ENCODE measurements at regions not wholly inside any gene's neighbourhood (a gene's known extent, or its start where the extent isn't known, plus 50 kb on each side); places are given as distances from the start of the nearest gene placed in this dataset.

- no peak for TF ChIP-seq CTCF (IDR thresholded peaks at IDR 0.05)
- Histone ChIP-seq H3K9me3 (no peaks in the 10 kb centered on the region), H3K4me3 (no peak overlapping the region), H3K36me3 (no peaks in the 10 kb centered on the region), H3K4me1 (peaks cover 0 to 4% of the 10 kb centered on the region in 2 donors), H3K27ac (no peak overlapping the region), H3K27me3 (no peaks in the 10 kb centered on the region)
- intact Hi-C loops (cut with DNase I) = no loop called here
- DNase-seq (ENCODE audit: low spot score in 2 of 2) = no peak
These were observed 404.4 kb downstream of the GJA1 start for GRCh38 chr6:121839896-121840295.

- no peak overlapping the region for H3K4me3 ChIP-seq
- H3K4me1 ChIP-seq = peaks cover 0 to 4% of the 10 kb centered on the region in 2 donors
- no peaks in the 10 kb centered on the region for H3K9me3 ChIP-seq
- DNase-seq (ENCODE audit: low spot score in 2 of 2) = no peak
- intact Hi-C loops (cut with DNase I) = loop anchor here (5.0 kb wide), 1 partner anchor 187 kb away; no protein-coding TSS in a partner anchor
- no peak overlapping the region for H3K27ac ChIP-seq
- H3K36me3 ChIP-seq = no peaks in the 10 kb centered on the region
- no peaks in the 10 kb centered on the region for H3K27me3 ChIP-seq
- no peak for TF ChIP-seq CTCF (IDR thresholded peaks at IDR 0.05)
These were observed 409.5 kb downstream of the GJA1 start for GRCh38 chr6:121844898-121845297.

DNA sequence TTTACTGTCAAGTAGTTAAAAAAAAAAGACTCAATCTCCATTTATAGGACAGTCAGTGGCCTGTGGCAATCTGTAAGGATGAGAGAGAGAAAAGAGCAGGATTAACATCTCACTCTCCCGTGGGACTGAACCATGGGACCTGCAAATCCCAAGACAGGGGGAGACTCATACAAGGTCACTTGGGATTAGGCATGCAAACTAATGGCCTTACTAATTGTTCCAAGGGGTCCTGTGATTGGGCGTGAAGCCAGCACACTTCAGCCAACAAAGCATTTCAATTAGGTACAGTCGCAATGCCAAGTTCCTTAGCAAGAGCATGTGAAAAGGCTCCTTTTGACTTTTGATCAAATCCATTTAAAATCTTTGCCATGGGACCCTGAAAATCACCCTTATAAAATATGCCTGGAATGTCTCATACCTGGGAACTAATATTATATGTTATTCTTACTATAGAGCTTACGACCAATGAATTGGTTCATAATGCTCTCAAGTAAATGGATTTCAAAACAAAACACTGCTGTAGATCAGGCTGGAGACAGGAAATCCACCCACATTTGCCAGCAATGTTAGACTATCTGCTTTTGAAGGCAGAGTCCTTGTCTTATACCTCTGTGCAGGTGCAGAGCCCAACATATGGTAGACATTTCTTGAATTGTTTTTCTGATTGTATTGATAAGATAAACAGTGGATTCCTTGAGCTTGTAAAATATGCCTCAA, 412.5 kb downstream of the GJA1 start:
- H3K36me3 ChIP-seq = no peaks in the 10 kb centered on the region
- TF ChIP-seq CTCF (IDR thresholded peaks at IDR 0.05) = no peak
- intact Hi-C loops (cut with DNase I) = loop anchor here (2.0 to 5.0 kb wide), 2 partner anchors 184 to 417 kb away; no protein-coding TSS in a partner anchor

DNA sequence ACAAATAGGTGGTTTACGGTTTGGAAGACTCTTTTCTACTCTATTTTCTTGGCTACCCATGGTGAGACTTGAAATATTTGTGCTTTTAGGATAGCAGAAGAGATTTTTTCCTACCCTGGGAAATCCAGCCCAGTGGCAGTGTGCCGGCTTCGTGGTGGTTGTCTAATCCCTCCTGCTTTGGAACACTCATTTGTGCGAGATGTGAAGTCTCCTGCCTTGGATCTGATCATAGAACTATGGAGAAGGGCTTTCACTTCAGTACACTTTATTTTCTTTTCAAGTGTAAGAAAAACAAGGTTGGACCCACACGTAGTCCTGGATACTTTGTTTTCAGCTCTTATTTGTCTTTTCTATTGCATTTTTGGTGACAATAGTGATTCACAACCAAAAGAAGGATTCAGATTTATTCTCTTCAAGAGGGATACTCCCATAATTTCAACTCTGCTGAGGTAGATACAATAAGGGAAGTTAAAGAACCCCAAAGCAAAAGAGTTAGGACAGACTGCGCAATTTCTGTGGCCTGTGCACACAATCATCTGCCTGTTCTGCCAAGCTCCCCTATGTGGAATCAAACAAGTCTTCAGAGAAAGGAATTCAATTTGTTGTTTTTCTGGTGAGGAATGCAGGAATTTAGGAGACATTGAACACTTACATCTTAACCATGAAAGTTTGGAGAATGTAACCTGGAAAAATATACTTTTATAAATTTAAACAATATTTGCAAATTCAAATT, 413.2 kb downstream of the GJA1 start:
- DNase-seq (ENCODE audit: low spot score in 2 of 2) = no peak
- H3K4me1 ChIP-seq = no peaks in the 10 kb centered on the region
- H3K27ac ChIP-seq = peak overlapping the region in 1 of 2 donors; percentile 28
- intact Hi-C loops (cut with DNase I) = loop anchor here (2.0 to 5.0 kb wide), 2 partner anchors 184 to 418 kb away; no protein-coding TSS in a partner anchor
- H3K9me3 ChIP-seq = no peaks in the 10 kb centered on the region
- TF ChIP-seq CTCF (IDR thresholded peaks at IDR 0.05) = no peak
- no peaks in the 10 kb centered on the region for H3K27me3 ChIP-seq
- no peak overlapping the region for H3K4me3 ChIP-seq
- H3K36me3 ChIP-seq = no peaks in the 10 kb centered on the region

More for the DNA sequence above, 412.5 kb downstream of the GJA1 start:
- Histone ChIP-seq H3K27ac (peak overlapping the region in 1 of 2 donors; percentile 28), H3K4me3 (no peak overlapping the region), H3K27me3 (no peaks in the 10 kb centered on the region), H3K9me3 (no peaks in the 10 kb centered on the region), H3K4me1 (no peaks in the 10 kb centered on the region)
- no peak for DNase-seq (ENCODE audit: low spot score in 2 of 2)

GRCh38 chr6:121849477-121849876, 414.0 kb downstream of the GJA1 start:
- no peaks in the 10 kb centered on the region for H3K9me3 ChIP-seq
- no peaks in the 10 kb centered on the region for H3K4me1 ChIP-seq
- H3K36me3 ChIP-seq = no peaks in the 10 kb centered on the region
- no peaks in the 10 kb centered on the region for H3K27me3 ChIP-seq
- H3K4me3 ChIP-seq = no peak overlapping the region
- peak in 1 of 2 donors; percentile 74 for DNase-seq (ENCODE audit: low spot score in 2 of 2)
- intact Hi-C loops (cut with DNase I) = loop anchor here (2.0 to 5.0 kb wide), 2 partner anchors 183 to 419 kb away; no protein-coding TSS in a partner anchor
- peak; percentile 45 to 67 (median 67) for TF ChIP-seq CTCF (IDR thresholded peaks at IDR 0.05)
- no peak overlapping the region for H3K27ac ChIP-seq

All from ascending aorta (tissue), 2 donors.